ENCODE measurements at regions not wholly inside any gene's neighbourhood (a gene's known extent, or its start where the extent isn't known, plus 50 kb on each side); places are given as distances from the start of the nearest gene placed in this dataset.

DNA sequence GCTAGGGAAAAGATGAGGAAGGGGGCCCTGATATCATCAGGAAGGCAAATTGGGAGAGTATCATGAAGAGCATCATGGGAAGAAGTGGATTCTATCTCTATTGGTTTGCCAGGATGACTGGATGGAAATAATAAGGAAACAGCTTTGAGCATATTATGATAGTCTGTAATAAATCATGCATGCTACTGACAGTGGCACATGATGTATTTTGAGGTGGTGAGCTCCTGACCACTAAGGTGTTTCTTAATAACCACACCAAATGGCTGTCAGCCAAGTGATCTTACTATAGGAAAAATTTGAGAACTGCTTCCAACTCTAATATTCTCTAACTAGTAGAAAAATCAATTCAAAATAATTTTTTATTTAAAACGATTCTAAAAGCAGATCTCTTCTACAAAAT is 548.4 kb upstream of the JAG1 start:
- DNase-seq = no peak
- Histone ChIP-seq H3K9me3 (no peaks in the 10 kb centered on the region), H3K4me3 (ENCODE audit: low read depth, low read length) (no peak overlapping the region), H3K27me3 (no peaks in the 10 kb centered on the region; the same call in 1 of the 2 replicates), H3K4me1 (no peaks in the 10 kb centered on the region), H3K36me3 (no peaks in the 10 kb centered on the region)
- no peak for TF ChIP-seq CTCF (IDR thresholded peaks at IDR 0.05; ENCODE audit: low read depth, low read length)

DNA sequence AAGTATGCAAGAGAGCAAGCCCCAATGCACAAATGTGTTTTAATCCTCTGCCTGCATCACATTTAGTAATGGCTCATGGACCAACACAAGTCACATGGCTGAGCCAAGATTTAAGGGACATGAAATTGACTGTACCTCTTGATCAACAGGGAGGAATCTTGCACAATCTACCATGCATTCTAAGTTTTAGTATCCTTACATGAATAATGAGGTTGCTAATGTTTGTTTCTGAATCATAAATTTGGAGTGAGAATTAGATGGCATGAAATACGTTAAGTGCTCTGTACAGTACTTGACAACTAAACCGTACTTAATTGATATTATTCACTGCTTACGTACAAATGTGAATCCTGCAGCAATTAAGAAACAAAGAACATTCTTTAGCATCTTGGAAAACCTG is 553.8 kb upstream of the JAG1 start:
- H3K4me3 ChIP-seq (ENCODE audit: low read depth, low read length) = no peak overlapping the region
- H3K4me1 ChIP-seq = no peaks in the 10 kb centered on the region
- H3K27me3 ChIP-seq = no peaks in the 10 kb centered on the region; the same call in 1 of the 2 replicates
- no peaks in the 10 kb centered on the region for H3K36me3 ChIP-seq
- no peaks in the 10 kb centered on the region for H3K9me3 ChIP-seq
- TF ChIP-seq CTCF (IDR thresholded peaks at IDR 0.05; ENCODE audit: low read depth, low read length) = no peak
- no peak for DNase-seq

DNA sequence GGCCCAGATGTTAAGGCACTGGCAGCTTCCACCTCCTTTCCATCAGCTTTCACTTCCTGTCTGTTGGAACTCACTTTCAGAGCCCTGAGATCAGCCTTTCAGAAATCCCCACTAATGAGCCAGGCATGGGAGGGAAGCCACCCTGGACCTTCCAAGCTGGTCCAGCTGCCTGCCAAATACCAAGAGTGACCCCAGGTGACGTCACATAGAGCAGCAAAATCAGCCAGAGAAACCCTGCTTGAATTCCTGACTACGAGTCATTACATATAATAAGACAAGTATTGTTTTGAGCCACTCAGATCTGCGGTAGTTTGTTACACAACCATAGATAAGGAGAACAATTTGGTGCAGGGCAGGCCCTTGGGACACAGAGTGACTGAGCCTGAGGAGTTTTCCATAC is 556.0 kb upstream of the JAG1 start:
- TF ChIP-seq CTCF (IDR thresholded peaks at IDR 0.05; ENCODE audit: low read depth, low read length) = no peak
- Histone ChIP-seq H3K9me3 (no peaks in the 10 kb centered on the region), H3K27me3 (no peaks in the 10 kb centered on the region), H3K4me1 (no peaks in the 10 kb centered on the region), H3K36me3 (no peaks in the 10 kb centered on the region), H3K4me3 (ENCODE audit: low read depth, low read length) (no peak overlapping the region)
- no peak for DNase-seq

GRCh38 chr20:11230999-11231398 is 557.2 kb upstream of the JAG1 start:
- DNase-seq = no peak
- no peaks in the 10 kb centered on the region for H3K36me3 ChIP-seq
- TF ChIP-seq CTCF (IDR thresholded peaks at IDR 0.05; ENCODE audit: low read depth, low read length) = no peak
- H3K4me1 ChIP-seq = no peaks in the 10 kb centered on the region
- H3K27me3 ChIP-seq = no peaks in the 10 kb centered on the region
- no peak overlapping the region for H3K4me3 ChIP-seq (ENCODE audit: low read depth, low read length)
- H3K9me3 ChIP-seq = no peaks in the 10 kb centered on the region

GRCh38 chr20:11231742-11232648 is 558.2 kb upstream of the JAG1 start:
- H3K36me3 ChIP-seq = no peaks in the 10 kb centered on the region
- DNase-seq = no peak
- H3K4me1 ChIP-seq = no peaks in the 10 kb centered on the region
- no peaks in the 10 kb centered on the region for H3K9me3 ChIP-seq
- H3K27me3 ChIP-seq = no peaks in the 10 kb centered on the region
- TF ChIP-seq CTCF (IDR thresholded peaks at IDR 0.05; ENCODE audit: low read depth, low read length) = no peak
- no peak overlapping the region for H3K4me3 ChIP-seq (ENCODE audit: low read depth, low read length)

- H3K36me3 ChIP-seq = no peaks in the 10 kb centered on the region
- no peaks in the 10 kb centered on the region for H3K4me1 ChIP-seq
- no peaks in the 10 kb centered on the region for H3K27me3 ChIP-seq
- no peak for DNase-seq
- no peak overlapping the region for H3K4me3 ChIP-seq (ENCODE audit: low read depth, low read length)
- H3K9me3 ChIP-seq = no peaks in the 10 kb centered on the region
- TF ChIP-seq CTCF (IDR thresholded peaks at IDR 0.05; ENCODE audit: low read depth, low read length) = no peak
Measured at GRCh38 chr20:11232896-11233295, 559.1 kb upstream of the JAG1 start.
